ENCODE measurements at regions not wholly inside any gene's neighbourhood (a gene's known extent, or its start where the extent isn't known, plus 50 kb on each side); places are given as distances from the start of the nearest gene placed in this dataset.

- Mint-ChIP-seq H3K4me3 (no peak overlapping the region), H3K4me1 (no peaks in the 10 kb centered on the region)
Observed at GRCh38 chr6:16825784-16826183, 64.5 kb upstream of the ATXN1 start.

GRCh38 chr6:16824845-16825685, 63.8 kb upstream of the ATXN1 start:
- no peak overlapping the region for H3K4me3 Mint-ChIP-seq
- H3K27ac ChIP-seq (ENCODE audit: low read depth, low read length), result no peak overlapping the region
- no peaks in the 10 kb centered on the region for H3K36me3 ChIP-seq (ENCODE audit: control insufficient read depth, insufficient read depth, low read length)
- no peaks in the 10 kb centered on the region for H3K27me3 Mint-ChIP-seq (ENCODE audit: insufficient read depth)
- no peak for DNase-seq
- H3K4me1 ChIP-seq (ENCODE audit: control insufficient read depth, insufficient read depth, low read length), result no peaks in the 10 kb centered on the region
- no peak for TF ChIP-seq CTCF (conservative IDR thresholded peaks at IDR 0.05)
- H3K9ac ChIP-seq (ENCODE audit: extremely low read depth, low read length, poor library complexity, severe bottlenecking), result no peak overlapping the region
- WGBS, 2 experiments (ENCODE audit: insufficient coverage in 1 of 2, insufficient read length in 1 of 2), result 86 to 92% methylated on average over 7 to 9 of the region's 10 CpGs
- H3K27ac Mint-ChIP-seq, result no peak overlapping the region
- H3K4me3 ChIP-seq (ENCODE audit: low read length), result no peak overlapping the region
- H3K9me3 ChIP-seq (ENCODE audit: control insufficient read depth, low read length), result no peaks in the 10 kb centered on the region
- no peaks in the 10 kb centered on the region for H3K27me3 ChIP-seq (ENCODE audit: control insufficient read depth, insufficient read depth, low read length, poor library complexity, severe bottlenecking)
- no peaks in the 10 kb centered on the region for H3K9me3 Mint-ChIP-seq
- no peaks in the 10 kb centered on the region for H3K36me3 Mint-ChIP-seq (ENCODE audit: low read depth)
- no peaks in the 10 kb centered on the region for H3K4me1 Mint-ChIP-seq

More at GRCh38 chr6:16825784-16826183, 64.5 kb upstream of the ATXN1 start:
- TF ChIP-seq CTCF (conservative IDR thresholded peaks at IDR 0.05), result no peak
- Mint-ChIP-seq H3K27me3 (ENCODE audit: insufficient read depth) (no peaks in the 10 kb centered on the region), H3K9me3 (no peaks in the 10 kb centered on the region), H3K36me3 (ENCODE audit: low read depth) (no peaks in the 10 kb centered on the region), H3K27ac (no peak overlapping the region)
- Histone ChIP-seq H3K4me3 (ENCODE audit: low read length) (no peak overlapping the region), H3K27ac (ENCODE audit: low read depth, low read length) (no peak overlapping the region), H3K27me3 (ENCODE audit: control insufficient read depth, insufficient read depth, low read length, poor library complexity, severe bottlenecking) (no peaks in the 10 kb centered on the region), H3K9me3 (ENCODE audit: control insufficient read depth, low read length) (no peaks in the 10 kb centered on the region), H3K9ac (ENCODE audit: extremely low read depth, low read length, poor library complexity, severe bottlenecking) (no peak overlapping the region), H3K4me1 (ENCODE audit: control insufficient read depth, insufficient read depth, low read length) (no peaks in the 10 kb centered on the region), H3K36me3 (ENCODE audit: control insufficient read depth, insufficient read depth, low read length) (no peaks in the 10 kb centered on the region)
- no peak for DNase-seq
- WGBS, 2 experiments (ENCODE audit: insufficient coverage in 1 of 2, insufficient read length in 1 of 2), result 88 to 93% methylated on average over 5 to 6 of the region's 6 CpGs

- H3K27ac ChIP-seq (ENCODE audit: low read depth, low read length), result no peak overlapping the region
- 96 to 100% methylated on average over 1 to 2 of the region's 2 CpGs for WGBS, 2 experiments (ENCODE audit: insufficient coverage in 1 of 2, insufficient read length in 1 of 2)
- H3K36me3 Mint-ChIP-seq (ENCODE audit: low read depth), result no peaks in the 10 kb centered on the region
- H3K27ac Mint-ChIP-seq, result no peak overlapping the region
- TF ChIP-seq CTCF (conservative IDR thresholded peaks at IDR 0.05), result no peak
- H3K4me3 Mint-ChIP-seq, result no peak overlapping the region
- no peak overlapping the region for H3K9ac ChIP-seq (ENCODE audit: extremely low read depth, low read length, poor library complexity, severe bottlenecking)
- no peak for DNase-seq
- no peaks in the 10 kb centered on the region for H3K4me1 Mint-ChIP-seq
- no peaks in the 10 kb centered on the region for H3K27me3 Mint-ChIP-seq (ENCODE audit: insufficient read depth)
- H3K36me3 ChIP-seq (ENCODE audit: control insufficient read depth, insufficient read depth, low read length), result no peaks in the 10 kb centered on the region
- no peaks in the 10 kb centered on the region for H3K9me3 ChIP-seq (ENCODE audit: control insufficient read depth, low read length)
- H3K27me3 ChIP-seq (ENCODE audit: control insufficient read depth, insufficient read depth, low read length, poor library complexity, severe bottlenecking), result no peaks in the 10 kb centered on the region
- H3K4me1 ChIP-seq (ENCODE audit: control insufficient read depth, insufficient read depth, low read length), result no peaks in the 10 kb centered on the region
- no peaks in the 10 kb centered on the region for H3K9me3 Mint-ChIP-seq
- no peak overlapping the region for H3K4me3 ChIP-seq (ENCODE audit: low read length)
Observed at GRCh38 chr6:16823718-16824352, 62.6 kb upstream of the ATXN1 start.
